ENCODE measurements at regions not wholly inside any gene's neighbourhood (a gene's known extent, or its start where the extent isn't known, plus 50 kb on each side); places are given as distances from the start of the nearest gene placed in this dataset.

DNA sequence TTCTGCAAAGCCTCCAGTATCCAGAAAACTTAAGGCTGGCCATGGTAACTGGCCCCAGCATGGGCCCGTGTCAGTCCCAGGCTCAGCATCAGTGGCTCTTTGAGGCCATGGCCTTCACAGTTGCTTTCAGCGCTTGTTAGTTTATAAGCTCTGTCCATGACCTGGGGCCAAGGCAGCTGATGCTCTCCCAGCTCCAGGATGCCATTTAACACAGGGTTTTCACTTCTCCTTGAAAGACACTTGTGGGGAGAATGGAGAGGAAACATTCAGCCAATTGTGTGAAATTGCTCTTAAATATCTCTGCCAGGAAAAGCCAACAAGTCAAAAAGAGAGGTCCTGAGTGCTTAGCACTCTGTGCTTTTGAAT, 321.3 kb downstream of the FOXO1 start:
- SMC1A ChIA-PET (ENCODE audit: uncharacterized antibody, unreplicated experiment): interaction anchor here (0.6 kb wide), 1 partner anchor 20 kb away, joined by 3 read pairs; no protein-coding TSS in a partner anchor
- Histone ChIP-seq H3K4me1 (ENCODE audit: control insufficient read depth, insufficient read depth, low read length) (peaks cover 11% of the 10 kb centered on the region), H3K9ac (ENCODE audit: control insufficient read depth, insufficient read depth, low read length) (no peak overlapping the region), H3K27ac (ENCODE audit: control insufficient read depth, insufficient read depth) (no peak overlapping the region), H3K79me2 (ENCODE audit: control insufficient read depth, insufficient read depth, low read length) (no peaks in the 10 kb centered on the region), H2AFZ (ENCODE audit: control insufficient read depth, low read depth, low read length) (no peak overlapping the region), H4K20me1 (ENCODE audit: control insufficient read depth, insufficient read depth) (no peaks in the 10 kb centered on the region), H3K4me3 (no peak overlapping the region), H3K36me3 (ENCODE audit: control insufficient read depth in 2 of 2, insufficient read depth in 2 of 2, low read length in 1 of 2) (no peaks in the 10 kb centered on the region), H3K4me2 (ENCODE audit: control insufficient read depth, insufficient read depth) (no peak overlapping the region), H3K9me3 (replicated peaks; ENCODE audit: control insufficient read depth, insufficient read depth, low read length) (no peaks in the 10 kb centered on the region), H3K27me3 (replicated peaks in 1 of 2; ENCODE audit: control insufficient read depth in 2 of 2, insufficient read depth in 2 of 2, low read length in 1 of 2) (peaks cover 0 to 3% of the 10 kb centered on the region in 2 experiments; a peak in 1 of 4 replicates)
- WGBS (ENCODE audit: insufficient coverage, insufficient replicate concordance, low lambda C conversion rate, missing lambda C conversion rate): 96% methylated on average over 2 of the region's 2 CpGs
- in situ Hi-C loops (cut with MboI) (no loop called here), intact Hi-C loops (cut with micrococcal nuclease; ENCODE audit: unreplicated experiment) (no loop called here)
- CTCF ChIA-PET: no interaction called here
- ATAC-seq (no peak), FAIRE-seq (no peak), DNase-seq (ENCODE audit: low read depth, low spot score) (no peak)
- RAD21 ChIA-PET (ENCODE audit: unreplicated experiment): interaction anchor here (1.0 kb wide), 1 partner anchor 323 kb away, joined by 3 read pairs; no protein-coding TSS in a partner anchor
- no TSS peak for BruUV-seq (replicated peaks)
- POLR2A ChIA-PET: no interaction called here
- no peak for TF ChIP-seq NR2C2 (IDR thresholded peaks at IDR 0.05; ENCODE audit: borderline replicate concordance, control insufficient read depth, insufficient read length, low read depth)
- TF ChIP-seq, protein P1, sequence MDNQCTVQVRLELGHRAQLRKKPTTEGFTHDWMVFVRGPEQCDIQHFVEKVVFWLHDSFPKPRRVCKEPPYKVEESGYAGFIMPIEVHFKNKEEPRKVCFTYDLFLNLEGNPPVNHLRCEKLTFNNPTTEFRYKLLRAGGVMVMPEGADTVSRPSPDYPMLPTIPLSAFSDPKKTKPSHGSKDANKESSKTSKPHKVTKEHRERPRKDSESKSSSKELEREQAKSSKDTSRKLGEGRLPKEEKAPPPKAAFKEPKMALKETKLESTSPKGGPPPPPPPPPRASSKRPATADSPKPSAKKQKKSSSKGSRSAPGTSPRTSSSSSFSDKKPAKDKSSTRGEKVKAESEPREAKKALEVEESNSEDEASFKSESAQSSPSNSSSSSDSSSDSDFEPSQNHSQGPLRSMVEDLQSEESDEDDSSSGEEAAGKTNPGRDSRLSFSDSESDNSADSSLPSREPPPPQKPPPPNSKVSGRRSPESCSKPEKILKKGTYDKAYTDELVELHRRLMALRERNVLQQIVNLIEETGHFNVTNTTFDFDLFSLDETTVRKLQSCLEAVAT (IDR thresholded peaks at IDR 0.05): no peak
- TF ChIP-seq ASH2L (IDR thresholded peaks at IDR 0.05; ENCODE audit: borderline replicate concordance, low read depth): no peak
- TF ChIP-seq FOXM1 (IDR thresholded peaks at IDR 0.05; ENCODE audit: low read depth, low read length): no peak
- no peak for TF ChIP-seq HCFC1 (IDR thresholded peaks at IDR 0.05; ENCODE audit: low read length)
- TF ChIP-seq RFX5 (IDR thresholded peaks at IDR 0.05; ENCODE audit: low read depth, low read length): no peak
